ENCODE measurements at regions not wholly inside any gene's neighbourhood (a gene's known extent, or its start where the extent isn't known, plus 50 kb on each side); places are given as distances from the start of the nearest gene placed in this dataset.
"Not testable (repeated sequence)": the region's sequence is repeated elsewhere in the genome, so short reads cannot be mapped to it uniquely, and the experiment has no call there.

DNA sequence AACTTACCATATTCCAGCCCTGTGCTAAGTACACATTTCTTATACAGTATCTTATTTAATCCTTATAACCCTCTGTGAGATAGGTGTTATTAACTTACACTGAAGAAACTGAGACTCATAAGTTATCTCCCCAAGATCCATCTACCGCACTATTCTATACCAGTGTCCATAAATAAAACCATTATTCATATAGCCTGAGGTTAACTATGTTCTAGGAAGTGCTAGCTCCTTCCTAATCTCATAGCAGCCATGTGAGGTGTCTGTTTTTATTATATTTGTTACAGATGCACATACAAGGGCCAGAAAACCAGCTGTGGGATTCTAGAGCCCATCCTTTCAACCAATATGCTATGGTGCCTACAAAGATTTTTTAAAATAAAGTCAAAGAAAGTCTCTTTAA lies 100.3 kb upstream of the RAP1B start:
- no peak for DNase-seq

DNA sequence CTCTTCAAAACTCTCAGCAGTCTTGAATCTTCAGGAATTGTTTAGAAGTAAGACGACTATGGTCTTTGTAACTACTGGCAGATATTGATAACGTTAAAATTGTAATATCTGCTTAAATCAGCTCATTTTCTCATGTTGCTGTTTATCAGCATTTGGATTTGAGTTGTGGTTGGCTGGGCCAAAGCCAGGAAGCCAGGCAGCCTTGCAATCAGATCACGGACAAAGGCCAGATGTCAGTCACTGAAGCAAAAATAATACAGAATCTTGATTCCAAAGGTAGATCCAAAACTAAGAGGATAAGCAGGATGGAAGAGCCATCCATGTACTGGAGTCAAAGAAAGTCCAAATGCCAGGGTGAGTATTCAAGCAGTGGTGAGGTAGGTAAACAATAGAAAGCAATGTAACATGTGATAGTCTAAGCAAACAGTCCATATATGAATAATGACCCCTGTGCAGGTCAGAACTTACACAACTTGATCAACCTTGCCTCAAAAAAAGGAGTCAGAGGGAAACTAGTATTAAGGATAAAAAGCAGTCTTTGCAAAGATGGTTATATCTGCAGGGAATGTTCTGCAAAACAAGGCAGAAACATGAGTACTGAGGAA lies 95.8 kb upstream of the RAP1B start:
- no peak for DNase-seq

DNA sequence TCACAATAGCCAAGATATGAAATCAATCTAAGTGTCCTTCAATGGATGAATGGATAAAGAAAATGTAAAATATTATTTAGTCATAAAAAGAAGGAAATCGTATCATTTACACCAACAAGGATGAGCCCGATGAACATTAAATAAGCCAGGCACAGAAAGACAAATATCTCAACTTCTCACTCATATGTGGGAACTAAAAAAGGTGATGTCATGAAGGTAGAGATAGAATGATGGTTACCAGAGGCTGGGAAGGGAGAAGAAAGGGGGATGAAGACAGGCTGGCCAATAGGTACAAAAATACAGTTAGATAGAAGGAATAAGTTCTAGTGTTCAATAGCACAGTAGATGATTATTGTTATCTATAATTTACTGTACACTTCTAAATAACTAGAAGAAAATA lies 94.9 kb upstream of the RAP1B start:
- no peak for DNase-seq

DNA sequence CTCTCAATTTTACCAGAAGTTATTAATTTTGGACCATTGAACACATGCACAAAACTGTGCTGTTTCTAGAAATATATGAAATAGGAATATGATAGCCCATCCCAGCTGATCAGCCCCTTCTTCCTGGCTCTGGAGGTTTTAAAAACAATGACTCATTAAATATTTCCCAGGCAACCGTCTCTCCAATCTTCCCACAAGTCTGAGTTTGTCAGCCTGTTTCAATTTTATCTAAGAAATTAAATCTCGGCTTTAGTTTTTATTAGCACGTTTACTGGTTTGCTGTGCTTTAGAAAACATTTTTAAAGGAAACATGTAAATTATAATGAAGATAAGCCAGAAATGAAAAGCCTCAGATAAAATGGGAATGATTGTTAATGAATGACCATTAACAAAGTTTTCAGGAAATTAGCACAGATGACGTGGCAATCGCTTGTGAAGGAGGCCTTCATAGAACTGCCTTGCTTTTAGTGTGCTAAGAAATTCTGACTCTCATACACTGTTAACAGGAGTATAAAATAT lies 89.3 kb upstream of the RAP1B start:
- no peak for DNase-seq

DNA sequence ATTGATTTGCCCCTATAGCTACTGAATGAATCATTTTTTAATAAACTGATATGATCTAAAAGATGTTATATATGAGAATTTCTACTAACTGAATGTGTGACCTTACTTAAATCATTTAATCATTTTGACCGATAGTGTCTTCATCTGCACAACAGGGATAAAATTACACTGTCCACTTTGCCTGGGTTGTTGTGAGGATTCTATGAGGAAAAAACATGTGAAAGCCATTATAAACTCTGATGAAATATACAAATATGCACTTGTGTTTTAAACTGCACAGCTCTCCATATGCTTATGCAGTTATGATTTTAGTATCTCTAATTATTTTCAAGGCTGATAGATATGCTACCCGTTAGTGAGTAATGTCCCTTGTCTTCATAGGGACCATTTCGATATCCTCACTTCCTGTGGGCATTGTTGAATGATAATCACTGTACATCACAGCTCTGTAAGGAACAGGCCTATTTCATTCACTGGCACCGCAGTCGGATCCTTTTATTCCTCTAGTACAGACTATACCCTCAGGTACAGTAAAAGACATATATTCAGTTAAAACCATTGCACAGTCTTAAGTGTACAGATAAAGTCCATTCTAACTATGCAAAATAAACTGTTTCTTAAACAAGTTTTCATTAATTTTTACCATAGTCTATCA lies 88.7 kb upstream of the RAP1B start:
- no peak for DNase-seq

DNA sequence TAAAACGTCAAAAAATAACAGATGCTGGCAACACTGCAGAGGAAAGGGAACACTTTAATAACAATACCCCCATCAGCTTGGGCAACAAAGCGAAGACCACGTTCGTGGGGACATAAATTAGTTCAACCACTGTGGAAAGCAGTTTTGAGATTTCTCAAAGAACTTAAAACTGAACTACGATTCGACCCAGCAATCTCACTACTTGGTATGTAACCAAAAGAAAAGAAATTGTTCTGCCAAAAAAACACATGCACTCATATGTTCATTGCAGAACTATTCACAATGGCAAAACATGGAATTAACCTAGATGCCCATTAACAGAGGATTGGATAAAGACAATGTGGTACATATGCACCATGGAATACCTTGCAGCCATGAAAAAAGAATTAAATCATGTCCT lies 81.2 kb upstream of the RAP1B start:
- no peak for DNase-seq

DNA sequence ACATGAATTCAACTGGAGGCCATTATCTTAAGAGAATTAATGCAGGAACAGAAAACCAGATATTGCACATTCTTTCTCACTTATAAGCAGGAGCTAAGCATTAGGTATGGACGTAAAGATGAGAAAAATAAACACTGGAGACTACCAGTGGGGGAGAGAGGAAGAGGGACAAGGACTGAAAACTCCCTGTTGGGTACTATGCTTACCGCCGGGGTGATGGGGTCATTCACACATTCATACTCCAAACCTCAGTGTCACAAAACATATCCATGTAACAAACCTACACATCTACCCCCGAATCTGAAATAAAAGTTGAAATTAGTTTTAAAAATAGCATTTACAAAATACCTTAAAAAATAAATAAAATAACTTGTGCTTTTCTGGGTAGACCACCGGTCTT lies 80.8 kb upstream of the RAP1B start:
- no peak for DNase-seq

DNA sequence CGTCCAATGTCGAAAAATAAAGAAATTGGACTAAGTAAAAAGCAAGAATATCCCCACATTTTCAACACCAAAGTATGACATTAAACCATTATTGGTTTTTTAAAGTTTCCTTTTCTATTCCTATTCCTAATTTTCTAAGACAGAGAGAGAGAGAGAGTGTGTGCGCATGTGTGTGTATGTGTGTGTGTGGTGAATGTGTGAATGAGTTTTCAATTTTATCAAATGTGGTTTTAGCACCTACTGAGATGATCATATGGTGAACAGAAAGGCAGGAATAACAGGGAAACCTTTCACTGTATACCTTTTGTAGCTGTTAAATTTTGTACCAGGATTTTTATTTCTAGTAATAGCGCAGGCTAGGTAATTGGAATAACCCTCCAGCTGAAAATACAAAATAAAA lies 80.4 kb upstream of the RAP1B start:
- no peak for DNase-seq

DNA sequence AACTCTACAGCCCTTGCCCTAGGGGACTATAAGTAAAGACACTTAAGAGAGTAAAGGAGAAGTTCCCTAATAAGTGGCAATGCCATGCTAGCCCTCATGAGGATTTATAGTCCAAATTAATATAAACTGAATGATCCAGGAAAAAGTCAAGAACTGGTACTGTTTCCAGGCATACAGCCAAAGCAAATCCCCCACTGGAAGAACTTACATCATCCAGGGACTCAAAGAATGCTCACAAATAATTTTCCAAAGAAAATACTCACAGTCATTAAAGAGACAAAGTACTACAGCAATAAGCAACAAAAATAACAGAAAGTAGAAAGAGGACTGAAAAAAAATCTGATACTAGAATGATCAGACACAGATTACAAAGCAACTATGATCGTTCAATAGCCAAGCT lies 79.7 kb upstream of the RAP1B start:
- no peak for DNase-seq

DNA sequence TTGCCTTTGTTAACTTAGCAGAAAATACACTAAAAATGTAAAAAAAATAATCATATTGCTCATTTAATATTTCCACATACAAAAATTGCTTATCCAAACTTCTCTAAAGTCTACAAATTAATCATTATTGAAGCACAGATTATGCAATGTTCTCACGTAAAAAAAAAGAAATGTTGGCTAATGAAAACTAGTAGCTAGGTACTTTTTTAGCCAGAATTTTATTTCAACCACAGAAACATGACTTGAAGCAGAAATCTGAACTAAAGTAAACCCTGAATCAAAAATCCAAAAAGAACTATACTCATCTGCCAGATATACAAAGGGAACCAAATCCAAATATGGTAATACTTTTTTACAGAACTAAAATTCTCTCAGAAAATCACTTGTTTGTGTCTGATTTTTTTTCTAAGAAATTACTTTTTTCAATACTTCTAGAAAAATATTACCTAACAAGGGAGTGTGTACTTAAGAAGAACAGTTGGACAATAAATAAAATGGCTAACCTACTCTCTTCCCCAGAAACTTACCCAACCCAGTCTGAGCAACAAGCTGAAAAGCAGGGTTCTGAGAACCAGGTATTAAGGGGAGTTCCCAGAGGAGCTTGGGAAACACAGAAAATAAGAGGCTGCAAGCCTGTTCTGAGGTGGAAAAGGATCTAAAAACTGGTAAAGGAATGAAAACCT lies 78.4 kb upstream of the RAP1B start:
- no peak for DNase-seq

DNA sequence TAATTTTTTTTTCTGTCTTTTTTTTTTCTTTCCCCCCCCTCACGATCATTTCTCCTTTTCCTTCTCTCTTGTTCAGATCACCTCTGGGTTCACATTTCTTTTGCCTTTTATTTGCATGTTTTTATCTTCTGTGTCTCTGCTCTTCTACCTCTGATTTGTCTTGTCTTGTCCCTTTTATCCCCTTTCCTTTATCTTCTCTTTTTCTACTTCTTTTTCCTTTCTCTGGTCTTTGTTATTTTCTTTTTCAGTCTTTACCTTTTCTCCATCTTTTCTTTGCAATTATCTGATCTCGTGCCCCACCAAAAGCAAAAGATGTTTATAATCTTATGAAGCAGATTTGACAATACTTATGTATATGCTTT lies 77.8 kb upstream of the RAP1B start:
- no peak for DNase-seq

DNA sequence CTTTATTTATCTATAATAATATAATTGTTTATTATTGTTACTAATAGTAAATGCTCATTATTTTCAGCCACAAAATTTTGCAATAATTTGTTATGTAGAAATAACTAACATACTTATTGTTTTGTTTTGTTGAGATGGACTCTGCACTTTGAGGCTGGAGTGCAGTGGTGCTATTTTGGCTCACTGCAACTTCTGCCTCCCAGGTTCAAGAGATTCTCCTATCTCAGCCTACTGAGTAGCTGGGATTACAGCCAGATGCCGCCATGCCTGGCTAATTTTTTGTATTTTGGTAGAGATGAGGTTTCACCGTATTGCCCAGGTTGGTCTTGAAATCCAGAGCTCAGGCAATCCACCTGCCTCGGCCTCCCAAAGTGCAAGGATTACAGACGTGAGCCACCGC lies 76.6 kb upstream of the RAP1B start:
- DNase-seq: no peak

DNA sequence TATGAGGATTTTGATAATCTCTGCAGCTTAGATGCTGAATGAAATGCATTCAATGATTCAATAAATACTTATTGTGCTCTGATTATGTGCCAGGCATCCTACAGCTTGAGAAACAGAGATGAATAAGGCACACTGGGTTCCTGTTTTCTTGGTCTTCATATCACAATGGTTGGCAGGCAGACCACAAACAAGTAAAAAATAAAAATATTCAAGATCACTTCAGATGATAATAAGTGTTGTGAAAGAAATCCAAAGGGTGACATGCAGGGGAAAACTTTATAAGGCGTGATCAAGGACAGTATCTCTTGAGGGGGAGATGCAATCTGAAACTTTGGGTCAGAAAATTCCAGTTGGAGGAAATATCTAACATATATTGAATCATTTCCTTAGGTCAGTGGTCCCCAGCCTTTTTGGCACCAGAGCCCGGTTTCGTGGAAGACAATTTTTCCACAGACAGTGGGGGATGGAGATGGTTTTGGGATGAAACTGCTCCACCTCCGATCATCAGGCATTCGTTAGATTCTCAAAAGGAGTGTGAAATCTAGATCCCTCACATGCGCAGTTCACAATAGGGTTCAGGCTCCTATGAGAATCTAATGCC lies 73.7 kb upstream of the RAP1B start:
- DNase-seq: no peak

DNA sequence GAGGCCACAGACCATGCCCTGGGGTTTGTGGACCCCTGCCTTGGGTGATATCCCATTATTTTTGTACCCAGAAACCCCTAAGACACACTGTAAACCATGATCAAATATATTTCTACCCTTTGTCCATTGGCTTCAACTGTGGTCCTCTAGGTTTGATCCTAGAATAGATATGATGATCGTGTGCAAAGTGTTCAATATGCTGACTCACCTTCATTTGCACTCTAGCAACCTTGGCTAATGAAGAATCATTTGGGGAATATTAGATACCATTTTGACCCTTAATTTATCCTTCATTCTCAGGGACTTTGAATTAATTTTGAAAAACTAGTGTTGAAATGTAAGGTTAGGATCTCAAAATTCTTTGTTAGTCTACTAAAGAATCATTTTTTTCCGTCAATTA lies 73.1 kb upstream of the RAP1B start:
- no peak for DNase-seq

DNA sequence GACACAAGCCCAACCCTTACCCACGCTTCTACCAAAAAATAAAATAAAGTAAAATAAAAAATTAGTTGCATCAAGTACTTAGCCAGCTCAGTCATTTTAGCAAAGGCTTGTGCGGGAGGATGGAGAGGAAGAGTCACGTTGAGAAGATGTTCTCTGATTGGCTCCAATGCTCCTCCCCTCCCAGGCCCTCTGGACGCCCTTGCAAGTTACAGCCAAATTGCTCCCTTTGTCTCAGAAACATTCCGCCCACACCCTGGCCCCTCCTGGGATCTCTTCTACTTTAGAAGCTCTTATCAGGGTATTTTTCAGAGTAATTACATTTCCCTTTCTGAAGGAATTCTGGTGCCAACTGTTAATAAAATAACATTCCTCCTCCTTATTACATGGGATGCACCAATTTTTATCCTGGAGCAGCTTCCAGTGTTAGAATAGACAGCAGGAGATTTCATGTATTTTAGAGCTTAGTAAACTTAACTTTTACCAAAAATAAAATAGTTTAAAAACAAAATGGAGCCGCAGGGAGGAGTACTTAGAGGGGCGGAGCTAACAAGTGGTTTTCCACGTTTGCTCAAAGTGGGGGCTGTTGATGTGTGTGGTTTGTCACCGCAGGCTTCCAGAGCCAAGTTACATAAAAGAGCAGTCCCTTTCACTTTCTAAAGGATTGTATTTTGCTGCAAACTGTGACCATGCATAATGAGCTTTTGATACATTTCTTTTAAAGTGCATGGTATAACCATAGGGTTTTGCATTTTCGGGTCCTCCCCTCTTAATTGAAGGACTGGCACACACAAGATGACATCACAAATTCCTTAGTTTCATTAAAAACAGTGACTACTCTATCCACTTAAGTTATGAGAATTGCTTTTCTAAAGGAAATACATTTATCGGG lies 71.7 kb upstream of the RAP1B start:
- peak; percentile 59 for DNase-seq

DNA sequence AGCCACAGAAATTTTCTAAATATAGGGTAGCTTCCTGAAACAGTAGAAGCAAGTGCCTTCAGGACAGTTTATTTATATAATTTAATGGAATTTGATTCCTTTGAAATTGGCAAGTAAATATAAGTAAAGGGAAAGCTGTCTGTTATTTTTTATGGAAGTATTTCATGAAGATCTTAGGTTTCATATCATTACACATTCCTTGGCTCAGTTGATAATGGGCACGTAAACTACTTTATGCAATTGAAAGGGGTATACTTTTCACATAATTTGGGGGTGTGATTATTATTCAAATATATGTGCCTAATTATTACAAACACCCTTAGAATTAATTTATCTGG lies 71.1 kb upstream of the RAP1B start:
- DNase-seq: no peak

DNA sequence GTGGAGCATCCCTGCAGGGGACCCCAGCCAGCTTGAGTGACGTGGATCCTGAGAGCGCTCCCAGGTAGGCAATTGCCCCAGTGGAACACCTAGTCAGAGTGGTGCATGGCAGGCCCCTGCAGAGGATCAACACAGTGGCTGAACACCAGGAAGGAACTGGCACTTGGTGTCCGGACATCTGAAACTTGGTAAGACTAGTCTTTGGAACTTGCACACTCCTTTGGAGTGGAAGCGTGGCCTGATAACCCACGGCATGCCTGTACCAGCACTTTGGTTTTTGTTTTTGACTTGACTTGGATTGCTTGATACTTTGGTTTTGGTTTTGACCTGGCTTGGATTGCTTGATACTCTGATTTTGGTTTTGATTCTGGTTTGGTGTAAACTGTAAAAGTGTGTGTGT lies 69.9 kb upstream of the RAP1B start:
- DNase-seq: not testable (repeated sequence)

DNA sequence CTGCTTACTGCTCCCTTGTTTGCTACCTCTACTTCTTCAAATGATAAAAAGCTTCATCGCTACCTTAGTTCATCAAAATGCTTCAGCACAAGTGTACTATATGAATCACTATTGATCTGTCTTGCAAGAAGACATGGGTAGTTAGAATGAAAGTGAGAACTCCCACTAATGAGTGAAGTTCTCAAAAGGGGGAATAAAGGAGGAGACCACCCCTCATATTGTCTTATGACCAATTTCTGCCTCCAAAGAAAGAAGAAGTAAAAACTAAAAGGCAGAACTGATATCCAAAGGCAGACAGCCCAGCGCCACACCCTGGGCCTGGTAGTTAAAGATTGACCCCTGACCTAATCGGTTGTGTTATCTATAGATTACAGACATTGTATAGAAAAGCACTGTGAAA lies 63.4 kb upstream of the RAP1B start:
- DNase-seq: not testable (repeated sequence)

DNA sequence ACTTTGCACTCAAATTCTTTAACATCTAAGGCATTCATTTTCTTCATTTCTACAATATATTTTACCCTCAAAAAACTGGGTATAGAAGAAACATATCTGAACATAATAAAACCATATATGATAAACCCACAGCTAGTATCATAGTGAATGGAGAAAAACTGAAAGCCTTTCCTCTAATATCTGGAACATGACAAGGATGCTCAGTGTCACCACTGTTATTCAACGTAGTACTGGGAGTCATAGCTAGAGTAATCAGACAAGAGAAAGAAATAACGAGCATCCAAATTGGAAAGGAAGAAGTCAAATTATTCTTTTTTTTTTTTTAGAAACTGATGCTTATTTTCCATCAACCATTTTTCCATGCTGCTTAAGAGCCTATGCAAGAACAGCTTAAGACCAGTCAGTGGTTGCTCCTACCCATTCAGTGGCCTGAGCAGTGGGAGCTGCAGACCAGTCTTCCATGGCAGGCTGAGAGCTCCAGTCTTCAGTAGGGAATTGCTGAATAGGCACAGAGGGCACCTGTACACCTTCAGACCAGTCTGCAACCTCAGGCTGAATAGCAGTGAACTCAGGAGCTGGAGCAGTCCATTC lies 58.0 kb upstream of the RAP1B start:
- not testable (repeated sequence) for DNase-seq

DNA sequence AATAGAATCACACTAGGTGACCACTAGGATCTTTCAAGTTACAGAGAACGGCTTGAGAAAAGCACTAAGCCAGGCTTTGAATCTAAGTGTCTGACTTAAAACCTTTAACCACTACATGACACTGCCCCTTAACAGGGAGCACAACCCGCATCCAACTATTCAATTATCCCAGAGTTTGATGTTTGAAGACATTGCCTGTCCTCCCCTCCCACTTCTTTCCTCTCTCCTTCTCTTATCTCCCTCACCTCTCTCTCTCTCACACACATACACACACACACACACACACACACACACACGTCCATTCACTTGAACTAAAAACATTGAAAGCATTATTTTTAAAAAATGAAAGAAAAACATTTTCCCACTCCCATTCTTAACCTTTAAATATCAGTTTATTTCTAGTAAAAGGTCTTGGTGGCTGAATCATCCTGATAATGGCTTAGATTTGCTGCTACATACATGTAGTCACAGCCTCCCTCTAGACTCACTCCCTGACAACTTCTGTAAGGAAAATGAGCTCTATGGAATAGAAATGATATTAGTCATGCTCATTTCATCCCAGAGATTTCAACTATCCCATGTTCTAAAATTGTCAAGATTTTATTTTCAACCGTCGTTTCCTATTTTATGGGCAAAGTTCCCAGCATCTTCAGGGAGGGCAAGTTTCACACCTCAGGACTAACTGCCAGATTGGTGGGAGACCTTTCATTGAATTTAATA lies 53.5 kb upstream of the RAP1B start:
- DNase-seq: no peak

DNA sequence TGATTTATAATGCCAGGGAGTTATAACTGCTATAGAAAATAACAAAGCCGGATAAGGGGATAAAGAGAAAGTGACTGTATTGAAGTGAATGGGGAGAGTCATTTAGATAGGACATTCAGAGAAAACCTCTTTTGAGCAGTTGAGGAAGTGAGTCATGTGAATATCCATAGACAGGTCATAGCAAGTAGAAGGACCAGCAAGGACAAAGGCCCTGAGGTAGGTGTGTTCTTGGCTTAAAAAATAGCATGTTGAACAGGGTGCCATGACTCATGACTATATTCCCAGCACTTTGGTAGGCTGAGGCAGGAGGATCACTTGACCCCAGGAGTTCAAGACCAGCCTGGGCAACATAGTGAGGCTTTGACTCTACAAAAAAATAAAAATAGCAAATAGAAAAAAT lies 51.5 kb upstream of the RAP1B start:
- DNase-seq: no peak

Data from stimulated activated CD4-positive, alpha-beta T cell treated with anti-CD3 and anti-CD28 coated beads, Interleukin-4, amount 100 ng/mL, for 24 hours (primary cell).